Thyroid gland (tissue), 4 donors: ENCODE measurements at regions not wholly inside any gene's neighbourhood (a gene's known extent, or its start where the extent isn't known, plus 50 kb on each side); places are given as distances from the start of the nearest gene placed in this dataset.

Source experiments
- CTCF ChIP-seq, 6 experiments: fragments of 200-600 bp in 3 of 6; fragments of 450-650 bp in 3 of 6; sonication (generic) in 3 of 6; IDR thresholded peaks; one replicate each; pipeline ENCODE4 v1.5.1; 2016 to 2019; ENCODE audit warnings: antibody characterized with exemption in 6 of 6, mild to moderate bottlenecking in 2 of 6, inconsistent platforms in 1 of 6, moderate library complexity in 1 of 6
- POLR2A ChIP-seq, 2 donors: fragments of 450-650 bp; IDR thresholded peaks; one replicate each; pipeline ENCODE4 v1.6.1; 2017; ENCODE audit warnings: antibody characterized with exemption in 2 of 2, mild to moderate bottlenecking in 2 of 2, moderate library complexity in 1 of 2

- no peak for TF ChIP-seq CTCF (IDR thresholded peaks at IDR 0.05)
- TF ChIP-seq POLR2A (IDR thresholded peaks at IDR 0.05), result no peak
Observed at GRCh38 chr4:128663325-128663724, 146.2 kb upstream of the JADE1 start.
